SJSA1 (cell line): ENCODE measurements at regions not wholly inside any gene's neighbourhood (a gene's known extent, or its start where the extent isn't known, plus 50 kb on each side); places are given as distances from the start of the nearest gene placed in this dataset.

Experiments used
- DNase-seq, 2 experiments: peaks; one replicate each; pipeline ENCODE4 v3.0.0-alpha.2; 2015 to 2020; ENCODE audit warnings: low spot score in 2 of 2, low read depth in 1 of 2
- H3K27ac ChIP-seq: fragments of 250-450 bp; sonication (Bioruptor Pico); 2 replicates; pipeline ENCODE4 v1.5.1; 2020; ENCODE audit warnings: mild to moderate bottlenecking, moderate library complexity
- H3K27me3 ChIP-seq: fragments of 250-450 bp; sonication (Bioruptor Pico); replicated peaks from 2 replicates; pipeline ENCODE4 v1.5.1; 2020; ENCODE audit warnings: mild to moderate bottlenecking, moderate library complexity
- H3K36me3 ChIP-seq: fragments of 250-450 bp; sonication (Bioruptor Pico); 2 replicates; pipeline ENCODE4 v1.5.1; 2020; ENCODE audit warnings: mild to moderate bottlenecking
- H3K4me1 ChIP-seq: fragments of 250-450 bp; sonication (Bioruptor Pico); replicated peaks from 2 replicates; pipeline ENCODE4 v1.6.1; 2021; ENCODE audit warnings: mild to moderate bottlenecking
- H3K4me3 ChIP-seq: fragments of 250-450 bp; sonication (Bioruptor Pico); 2 replicates; pipeline ENCODE4 v1.5.1; 2020; ENCODE audit warnings: mild to moderate bottlenecking
- H3K9me3 ChIP-seq: fragments of 250-450 bp; sonication (Bioruptor Pico); replicated peaks from 2 replicates; pipeline ENCODE4 v1.5.1; 2020; ENCODE audit warnings: mild to moderate bottlenecking

- H3K36me3 ChIP-seq, result no peaks in the 10 kb centered on the region
- H3K4me3 ChIP-seq, result no peak overlapping the region
- H3K4me1 ChIP-seq, result no peaks in the 10 kb centered on the region
- no peak for DNase-seq
- H3K27me3 ChIP-seq, result no peaks in the 10 kb centered on the region
- H3K27ac ChIP-seq, result no peak overlapping the region
- H3K9me3 ChIP-seq, result no peaks in the 10 kb centered on the region
Observed at GRCh38 chr13:76808927-76809326, 77.3 kb downstream of the KCTD12 start.

DNA sequence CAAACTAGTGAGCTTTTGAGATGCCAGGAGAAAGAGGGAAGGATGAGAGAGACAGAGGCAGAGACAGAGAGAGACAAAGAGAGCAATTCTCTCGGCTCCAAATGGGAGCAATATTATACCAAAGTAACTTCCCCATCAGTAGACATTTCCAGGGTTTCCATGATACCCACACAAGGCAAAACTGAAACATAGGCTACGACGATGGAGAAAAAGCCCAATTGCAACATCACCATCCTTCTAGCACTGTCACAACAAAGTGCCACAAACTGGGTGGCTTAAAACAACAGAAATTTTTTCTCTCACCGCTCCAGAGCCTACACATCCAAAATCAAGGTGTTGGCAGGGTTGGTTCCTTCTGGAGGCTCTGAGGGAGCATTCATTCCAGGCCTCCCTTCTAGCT lies 81.4 kb downstream of the KCTD12 start:
- no peak overlapping the region for H3K27ac ChIP-seq
- no peak overlapping the region for H3K4me3 ChIP-seq
- H3K4me1 ChIP-seq, result no peaks in the 10 kb centered on the region

DNA sequence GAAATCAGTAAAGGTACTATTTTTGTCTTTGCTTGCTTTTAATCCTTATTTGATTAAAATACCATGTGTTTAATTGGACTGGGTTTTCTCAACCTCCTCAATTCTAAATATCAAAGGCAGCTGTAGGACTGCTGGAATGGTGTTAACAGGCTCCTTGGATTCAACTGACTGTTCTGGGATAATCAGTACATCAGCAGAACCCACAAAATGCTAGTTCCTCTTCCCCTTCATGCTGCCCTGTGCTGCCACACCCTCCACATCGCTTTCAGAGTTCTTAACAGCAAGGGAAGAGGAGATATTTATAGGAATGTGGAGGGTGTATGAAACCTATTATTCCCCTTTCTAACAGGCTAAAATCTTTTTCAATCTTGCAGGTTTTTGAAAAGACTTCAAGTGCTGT lies 82.4 kb downstream of the KCTD12 start:
- Histone ChIP-seq H3K4me1 (no peaks in the 10 kb centered on the region), H3K27ac (no peak overlapping the region), H3K36me3 (no peaks in the 10 kb centered on the region), H3K4me3 (no peak overlapping the region), H3K27me3 (no peaks in the 10 kb centered on the region), H3K9me3 (no peaks in the 10 kb centered on the region)
- DNase-seq, result no peak

More for the DNA sequence above, 81.4 kb downstream of the KCTD12 start:
- DNase-seq, result no peak
- no peaks in the 10 kb centered on the region for H3K36me3 ChIP-seq
- no peaks in the 10 kb centered on the region for H3K9me3 ChIP-seq
- H3K27me3 ChIP-seq, result no peaks in the 10 kb centered on the region

DNA sequence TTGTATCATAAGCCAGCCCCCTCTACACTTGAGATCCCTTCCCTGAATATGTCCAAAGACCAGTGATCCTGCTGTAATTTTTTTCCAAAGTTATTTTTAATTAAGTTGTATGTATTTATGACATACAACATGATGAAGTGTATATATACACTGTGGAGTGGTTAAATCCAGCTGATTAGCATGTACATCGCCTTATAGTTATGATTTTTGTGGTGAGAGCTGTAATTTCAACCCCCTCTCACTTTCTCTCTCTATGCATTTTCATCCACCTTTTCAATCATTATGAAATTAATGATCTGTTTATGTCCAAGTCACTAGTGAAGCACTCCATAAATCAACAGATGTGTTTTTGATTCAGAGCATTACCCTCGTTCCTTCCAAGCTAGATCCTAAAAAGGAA lies 85.3 kb downstream of the KCTD12 start:
- Histone ChIP-seq H3K9me3 (no peaks in the 10 kb centered on the region), H3K4me3 (no peak overlapping the region), H3K27me3 (no peaks in the 10 kb centered on the region), H3K36me3 (no peaks in the 10 kb centered on the region), H3K4me1 (peaks cover 3% of the 10 kb centered on the region; the same call in 1 of the 2 replicates), H3K27ac (no peak overlapping the region)
- DNase-seq, result no peak

- H3K27me3 ChIP-seq, result no peaks in the 10 kb centered on the region
- H3K9me3 ChIP-seq, result no peaks in the 10 kb centered on the region
- no peak overlapping the region for H3K4me3 ChIP-seq
- peaks cover 3% of the 10 kb centered on the region; the same call in 1 of the 2 replicates for H3K4me1 ChIP-seq
- no peak overlapping the region for H3K27ac ChIP-seq
- H3K36me3 ChIP-seq, result no peaks in the 10 kb centered on the region
- DNase-seq, result no peak
Observed at GRCh38 chr13:76799696-76800095, 86.5 kb downstream of the KCTD12 start.

- Histone ChIP-seq H3K27me3 (no peaks in the 10 kb centered on the region), H3K4me1 (peaks cover 3% of the 10 kb centered on the region; the same call in 1 of the 2 replicates), H3K36me3 (no peaks in the 10 kb centered on the region), H3K27ac (no peak overlapping the region), H3K4me3 (no peak overlapping the region), H3K9me3 (no peaks in the 10 kb centered on the region)
- no peak for DNase-seq
Observed at GRCh38 chr13:76798037-76798436, 88.2 kb downstream of the KCTD12 start.

GRCh38 chr13:76797361-76797760 lies 88.8 kb downstream of the KCTD12 start:
- no peaks in the 10 kb centered on the region for H3K27me3 ChIP-seq
- peaks cover 3% of the 10 kb centered on the region; the same call in 1 of the 2 replicates for H3K4me1 ChIP-seq
- no peaks in the 10 kb centered on the region for H3K36me3 ChIP-seq
- no peak overlapping the region for H3K27ac ChIP-seq
- H3K9me3 ChIP-seq, result no peaks in the 10 kb centered on the region
- no peak overlapping the region for H3K4me3 ChIP-seq
- DNase-seq, result no peak

DNA sequence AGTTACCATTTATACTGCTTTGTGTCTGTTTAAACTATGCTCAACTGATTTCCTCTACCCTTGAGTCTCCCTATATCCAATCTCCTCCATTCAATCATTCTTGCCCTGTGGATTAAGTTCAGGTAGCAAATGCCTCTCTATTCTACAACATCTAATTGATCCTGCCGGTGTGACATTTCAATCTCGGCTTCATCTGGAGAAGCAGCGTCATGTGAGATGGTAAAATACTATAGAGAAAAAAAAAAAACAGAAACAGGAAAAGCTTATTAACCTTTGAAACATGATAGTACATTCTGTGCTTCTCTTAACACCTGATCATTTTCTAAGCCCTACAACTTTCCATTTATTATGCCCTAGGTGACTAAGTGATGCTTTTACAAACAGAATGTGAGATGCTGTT lies 89.4 kb downstream of the KCTD12 start:
- Histone ChIP-seq H3K4me3 (no peak overlapping the region), H3K27ac (no peak overlapping the region), H3K9me3 (no peaks in the 10 kb centered on the region), H3K36me3 (no peaks in the 10 kb centered on the region), H3K4me1 (peaks cover 3% of the 10 kb centered on the region; the same call in 1 of the 2 replicates), H3K27me3 (no peaks in the 10 kb centered on the region)
- no peak for DNase-seq

- no peaks in the 10 kb centered on the region for H3K36me3 ChIP-seq
- peaks cover 3% of the 10 kb centered on the region; the same call in 1 of the 2 replicates for H3K4me1 ChIP-seq
- H3K27me3 ChIP-seq, result no peaks in the 10 kb centered on the region
- peak in 1 of 2 experiments; percentile 32 for DNase-seq
- H3K9me3 ChIP-seq, result no peaks in the 10 kb centered on the region
- H3K27ac ChIP-seq, result no peak overlapping the region; the same call in 1 of the 2 replicates
- no peak overlapping the region for H3K4me3 ChIP-seq
Observed at GRCh38 chr13:76795701-76796695, 90.2 kb downstream of the KCTD12 start.

- H3K36me3 ChIP-seq, result no peaks in the 10 kb centered on the region
- H3K4me3 ChIP-seq, result no peak overlapping the region
- H3K27ac ChIP-seq, result no peak overlapping the region
- H3K4me1 ChIP-seq, result peaks cover 3% of the 10 kb centered on the region; the same call in 1 of the 2 replicates
- H3K27me3 ChIP-seq, result no peaks in the 10 kb centered on the region
- DNase-seq, result no peak
- H3K9me3 ChIP-seq, result no peaks in the 10 kb centered on the region
Observed at GRCh38 chr13:76792731-76793347, 93.4 kb downstream of the KCTD12 start.

GRCh38 chr13:76790980-76791819 lies 95.0 kb downstream of the KCTD12 start:
- Histone ChIP-seq H3K36me3 (no peaks in the 10 kb centered on the region), H3K27me3 (no peaks in the 10 kb centered on the region), H3K9me3 (no peaks in the 10 kb centered on the region), H3K4me3 (no peak overlapping the region), H3K27ac (no peak overlapping the region), H3K4me1 (peaks cover under 1% of the 10 kb centered on the region; the same call in 1 of the 2 replicates)
- no peak for DNase-seq

DNA sequence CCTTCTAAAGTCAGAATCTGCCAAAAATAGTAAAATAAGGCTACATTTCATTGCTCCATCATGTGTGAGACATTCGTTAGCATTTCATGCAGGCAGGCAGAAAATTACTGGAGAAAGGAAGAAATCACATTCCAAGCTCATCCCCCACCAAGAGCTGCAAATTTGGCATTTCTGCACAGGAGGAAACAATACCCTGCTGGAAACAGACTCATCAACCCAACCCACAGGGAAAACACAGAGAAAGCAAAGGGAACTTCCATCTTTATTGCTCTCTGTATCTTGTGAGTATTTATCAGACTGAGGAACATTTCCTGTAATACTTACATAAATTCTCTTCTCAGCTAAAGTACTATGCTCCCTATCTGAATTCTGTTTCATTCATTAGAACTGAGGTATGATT lies 95.7 kb downstream of the KCTD12 start:
- H3K27me3 ChIP-seq, result no peaks in the 10 kb centered on the region
- H3K36me3 ChIP-seq, result no peaks in the 10 kb centered on the region
- no peaks in the 10 kb centered on the region for H3K4me1 ChIP-seq
- H3K9me3 ChIP-seq, result no peaks in the 10 kb centered on the region
- H3K27ac ChIP-seq, result no peak overlapping the region
- peak in 1 of 2 experiments; percentile 2 for DNase-seq
- H3K4me3 ChIP-seq, result no peak overlapping the region

DNA sequence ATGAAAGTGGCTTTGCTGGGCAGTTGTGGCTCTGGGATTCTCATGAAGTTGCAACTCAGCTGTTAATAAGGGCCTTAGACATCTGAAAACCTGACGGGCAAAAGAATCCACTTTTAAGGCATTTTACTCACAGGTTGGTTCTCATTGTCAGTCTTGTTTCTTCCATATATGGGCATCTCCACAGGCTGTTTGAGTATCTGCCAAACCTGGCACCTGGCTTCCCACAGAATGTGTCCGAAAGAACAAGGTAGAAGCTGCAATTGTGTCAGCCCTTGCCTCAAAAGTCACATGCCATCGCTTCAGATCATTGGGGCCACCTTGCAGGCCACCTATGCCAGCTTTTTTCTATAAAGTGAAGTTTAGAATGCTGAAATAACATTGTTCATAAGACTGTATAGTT lies 102.4 kb downstream of the KCTD12 start:
- Histone ChIP-seq H3K4me1 (no peaks in the 10 kb centered on the region), H3K9me3 (no peaks in the 10 kb centered on the region), H3K36me3 (no peaks in the 10 kb centered on the region), H3K4me3 (no peak overlapping the region), H3K27me3 (no peaks in the 10 kb centered on the region), H3K27ac (no peak overlapping the region)
- DNase-seq, result no peak
